Kidney (tissue), 13 donors: ENCODE measurements at regions not wholly inside any gene's neighbourhood (a gene's known extent, or its start where the extent isn't known, plus 50 kb on each side); places are given as distances from the start of the nearest gene placed in this dataset.
"Not testable (repeated sequence)": the region's sequence is repeated elsewhere in the genome, so short reads cannot be mapped to it uniquely, and the experiment has no call there.

Experiments
- DNase-seq, 5 donors: peaks; one replicate each; pipeline ENCODE4 v3.0.0-alpha.2; 2013 to 2020
- FAIRE-seq: peaks from 2 replicates; lab custom pipeline; 2012; peaks lifted over from hg19 to GRCh38; lab: Jason Lieb, UNC
- H3K27ac ChIP-seq, 2 donors: one replicate each; pipeline ENCODE4 v1.7.0; 2013; ENCODE audit warnings: low read depth in 2 of 2, low read length in 2 of 2, inconsistent platforms in 1 of 2
- H3K27me3 ChIP-seq: one replicate; pipeline ENCODE4 v1.7.1; 2013; ENCODE audit warnings: low read length, inconsistent platforms; ENCODE audit not compliant: control insufficient read depth, insufficient read depth
- H3K36me3 ChIP-seq, 3 donors: one replicate each; pipeline versions ENCODE4 v1.7.0 to v1.7.1; 2013; ENCODE audit warnings: low read length in 3 of 3, control low read depth in 1 of 3, inconsistent platforms in 1 of 3; ENCODE audit not compliant: insufficient read depth in 3 of 3, control insufficient read depth in 2 of 3
- H3K4me1 ChIP-seq, 3 donors: one replicate each; pipeline versions ENCODE4 v1.7.0 to v1.7.1; 2013; ENCODE audit warnings: low read length in 3 of 3, inconsistent platforms in 1 of 3, low read depth in 1 of 3; ENCODE audit not compliant: control insufficient read depth in 2 of 3, insufficient read depth in 2 of 3
- H3K4me3 ChIP-seq, 3 donors: one replicate each; pipeline versions ENCODE4 v1.7.0 to v1.8.1; 2013; ENCODE audit warnings: low read length in 3 of 3, control low read depth in 1 of 3, inconsistent platforms in 1 of 3
- H3K9ac ChIP-seq, 3 donors: one replicate each; pipeline versions ENCODE4 v1.7.0 to v1.7.1; 2013; ENCODE audit warnings: low read length in 3 of 3, control low read depth in 1 of 3, inconsistent platforms in 1 of 3
- H3K9me3 ChIP-seq, 3 donors: one replicate each; pipeline versions ENCODE4 v1.7.0 to v1.7.1; 2013; ENCODE audit warnings: low read length in 3 of 3, control low read depth in 1 of 3, inconsistent platforms in 1 of 3; ENCODE audit not compliant: control insufficient read depth in 2 of 3, insufficient read depth in 1 of 3
- CTCF ChIP-seq: IDR thresholded peaks from 3 replicates; pipeline ENCODE4 v1.5.1; 2012; ENCODE audit warnings: mild to moderate bottlenecking, moderate library complexity, borderline replicate concordance; ENCODE audit not compliant: insufficient read depth; ENCODE audit errors: extremely low read depth
- intact Hi-C: fragments of 100-400 bp; cut with DNase I; formaldehyde crosslinking; loops from one replicate; pipeline ENCODE4 v1.11.1; 2022
- donor health status: control.
- donor health status: control.
- donor health status: control.
- donor health status: control.
- donor health status: control.
- donor health status: DM: yes; HTN: yes; CAD: no.
- donor health status: Normal renal cell carcinoma (clear cell type).

GRCh38 chr10:6796231-6796630 lies 216.2 kb upstream of the PRKCQ start:
- Histone ChIP-seq H3K9me3 (no peaks in the 10 kb centered on the region), H3K27ac (no peak overlapping the region), H3K36me3 (no peaks in the 10 kb centered on the region), H3K4me1 (no peaks in the 10 kb centered on the region), H3K27me3 (no peaks in the 10 kb centered on the region), H3K9ac (no peak overlapping the region), H3K4me3 (no peak overlapping the region)
- TF ChIP-seq CTCF, result no peak
- intact Hi-C loops, result no loop called here
- FAIRE-seq (no peak), DNase-seq (no peak)

GRCh38 chr10:6795541-6795940 lies 215.5 kb upstream of the PRKCQ start:
- H3K36me3 ChIP-seq, result no peaks in the 10 kb centered on the region
- H3K27me3 ChIP-seq, result no peaks in the 10 kb centered on the region
- intact Hi-C loops, result no loop called here
- no peak for DNase-seq
- no peak for TF ChIP-seq CTCF
- no peaks in the 10 kb centered on the region for H3K4me1 ChIP-seq
- H3K9me3 ChIP-seq, result no peaks in the 10 kb centered on the region
- H3K27ac ChIP-seq, result no peak overlapping the region
- H3K9ac ChIP-seq, result no peak overlapping the region
- FAIRE-seq, result no peak
- H3K4me3 ChIP-seq, result no peak overlapping the region

- H3K27ac ChIP-seq, H3K36me3 ChIP-seq, DNase-seq, intact Hi-C loops, H3K27me3 ChIP-seq, FAIRE-seq, H3K9ac ChIP-seq, H3K9me3 ChIP-seq, H3K4me1 ChIP-seq, H3K4me3 ChIP-seq: not testable (repeated sequence)
These were observed 214.8 kb upstream of the PRKCQ start for GRCh38 chr10:6794841-6795240.

GRCh38 chr10:6794441-6794840 lies 214.4 kb upstream of the PRKCQ start:
- H3K27ac ChIP-seq, result no peak overlapping the region

More at GRCh38 chr10:6794441-6794840, 214.4 kb upstream of the PRKCQ start:
- intact Hi-C loops, result no loop called here
- H3K4me3 ChIP-seq, result no peak overlapping the region
- no peak for FAIRE-seq
- no peaks in the 10 kb centered on the region for H3K9me3 ChIP-seq
- no peak overlapping the region for H3K9ac ChIP-seq
- no peaks in the 10 kb centered on the region for H3K36me3 ChIP-seq
- no peaks in the 10 kb centered on the region for H3K4me1 ChIP-seq
- no peak for TF ChIP-seq CTCF
- H3K27me3 ChIP-seq, result no peaks in the 10 kb centered on the region
- no peak for DNase-seq
